H9 (cell line): ENCODE measurements at regions not wholly inside any gene's neighbourhood (a gene's known extent, or its start where the extent isn't known, plus 50 kb on each side); places are given as distances from the start of the nearest gene placed in this dataset.

Experiments
- DNase-seq: peaks from one replicate; pipeline ENCODE4 v3.0.0-alpha.2; 2017
- H2AFZ ChIP-seq: one replicate; pipeline ENCODE4 v1.6.1; 2013; ENCODE audit warnings: mild to moderate bottlenecking, low read length, control low read depth, moderate library complexity
- H2AK5ac ChIP-seq: 2 replicates; pipeline ENCODE4 v1.6.1; 2013; ENCODE audit warnings: low read length, control low read depth, mixed read lengths; ENCODE audit not compliant: insufficient read length
- H2BK120ac ChIP-seq: one replicate; pipeline ENCODE4 v1.6.1; 2013; ENCODE audit warnings: low read depth, mild to moderate bottlenecking, low read length, control low read depth, inconsistent platforms; ENCODE audit not compliant: poor library complexity, severe bottlenecking
- H2BK12ac ChIP-seq: 2 replicates; pipeline ENCODE4 v1.6.1; 2013; ENCODE audit warnings: low read length, control low read depth, mixed read lengths, low read depth; ENCODE audit not compliant: insufficient read length
- H2BK15ac ChIP-seq: 2 replicates; pipeline ENCODE4 v1.6.1; 2013; ENCODE audit warnings: low read depth, low read length, control low read depth
- H2BK20ac ChIP-seq: one replicate; pipeline ENCODE4 v1.6.1; 2013; ENCODE audit warnings: low read depth, mild to moderate bottlenecking, low read length, control low read depth, inconsistent platforms; ENCODE audit not compliant: poor library complexity, severe bottlenecking
- H2BK5ac ChIP-seq: 2 replicates; pipeline ENCODE4 v1.6.1; 2013; ENCODE audit warnings: low read length, control low read depth, mixed read lengths; ENCODE audit not compliant: insufficient read length
- H3K14ac ChIP-seq: 2 replicates; pipeline ENCODE4 v1.6.1; 2013; ENCODE audit warnings: low read length, control low read depth; ENCODE audit not compliant: insufficient read depth
- H3K18ac ChIP-seq: 2 replicates; pipeline ENCODE4 v1.6.1; 2013; ENCODE audit warnings: low read depth, mild to moderate bottlenecking, mixed read lengths, low read length, control low read depth; ENCODE audit not compliant: insufficient read length
- H3K23ac ChIP-seq: 2 replicates; pipeline ENCODE4 v1.6.1; 2013; ENCODE audit warnings: low read length, control low read depth, mixed read lengths, low read depth; ENCODE audit not compliant: insufficient read length
- H3K23me2 ChIP-seq: 2 replicates; pipeline ENCODE4 v1.6.1; 2013; ENCODE audit warnings: low read depth, mild to moderate bottlenecking, mixed read lengths, low read length, control low read depth; ENCODE audit not compliant: insufficient read length, poor library complexity, severe bottlenecking
- H3K27ac ChIP-seq: 2 replicates; pipeline ENCODE4 v1.5.1; 2013; ENCODE audit warnings: low read length, control low read depth, mixed read lengths, low read depth; ENCODE audit not compliant: insufficient read length
- H3K27me3 ChIP-seq: 2 replicates; pipeline ENCODE4 v1.6.1; 2013; ENCODE audit warnings: low read length, control low read depth, inconsistent platforms; ENCODE audit not compliant: insufficient read depth
- H3K4ac ChIP-seq: 2 replicates; pipeline ENCODE4 v1.6.1; 2013; ENCODE audit warnings: low read depth, mild to moderate bottlenecking, control low read depth, inconsistent platforms, low read length, moderate library complexity
- H3K4me1 ChIP-seq: 2 replicates; pipeline ENCODE4 v1.6.1; 2013; ENCODE audit warnings: low read length, control low read depth, inconsistent platforms; ENCODE audit not compliant: insufficient read depth
- H3K4me2 ChIP-seq: 2 replicates; pipeline ENCODE4 v1.6.1; 2013; ENCODE audit warnings: low read length, control low read depth, mixed read lengths; ENCODE audit not compliant: insufficient read length, insufficient read depth
- H3K56ac ChIP-seq: 2 replicates; pipeline ENCODE4 v1.6.1; 2013; ENCODE audit warnings: low read depth, mild to moderate bottlenecking, mixed read lengths, low read length, control low read depth; ENCODE audit not compliant: insufficient read length
- H3K79me1 ChIP-seq: 2 replicates; pipeline ENCODE4 v1.6.1; 2013; ENCODE audit warnings: low read depth, mild to moderate bottlenecking, moderate library complexity, low read length, control low read depth, inconsistent platforms; ENCODE audit not compliant: insufficient read depth, poor library complexity, severe bottlenecking
- H3K79me2 ChIP-seq: 2 replicates; pipeline ENCODE4 v1.6.1; 2013; ENCODE audit warnings: low read length, control low read depth, inconsistent platforms; ENCODE audit not compliant: insufficient read depth
- H3K9ac ChIP-seq: 2 replicates; pipeline ENCODE4 v1.6.1; 2013; ENCODE audit warnings: low read length, control low read depth, mixed read lengths; ENCODE audit not compliant: insufficient read length; ENCODE audit errors: extremely low read depth
- H3K9me3 ChIP-seq: one replicate; pipeline ENCODE4 v1.6.1; 2013; ENCODE audit warnings: low read depth, low read length, inconsistent platforms; ENCODE audit not compliant: control insufficient read depth
- H3T11ph ChIP-seq: one replicate; pipeline ENCODE4 v1.6.1; 2013; ENCODE audit warnings: mild to moderate bottlenecking, low read length, control low read depth, inconsistent platforms
- H4K20me1 ChIP-seq: one replicate; pipeline ENCODE4 v1.6.1; 2013; ENCODE audit not compliant: control insufficient read depth, insufficient read length, insufficient read depth
- H4K5ac ChIP-seq: 2 replicates; pipeline ENCODE4 v1.6.1; 2013; ENCODE audit warnings: low read depth, mild to moderate bottlenecking, mixed read lengths, low read length, control low read depth; ENCODE audit not compliant: insufficient read length
- H4K8ac ChIP-seq: replicated peaks from 2 replicates; pipeline ENCODE4 v1.6.1; 2013; ENCODE audit warnings: low read length, control low read depth, mixed read lengths, low read depth; ENCODE audit not compliant: insufficient read length
- H4K91ac ChIP-seq: 2 replicates; pipeline ENCODE4 v1.6.1; 2013; ENCODE audit warnings: low read depth, mild to moderate bottlenecking, moderate library complexity, mixed read lengths, low read length, control low read depth; ENCODE audit not compliant: insufficient read length
- H3K27ac Mint-ChIP-seq, 3 experiments: 2 replicates in 2 of 3; 3 replicates in 1 of 3; pipeline ENCODE4 v1.8.0; 2020 to 2021; ENCODE audit warnings: mixed read lengths in 3 of 3, mild to moderate bottlenecking in 1 of 3, moderate library complexity in 1 of 3
- H3K27me3 Mint-ChIP-seq: 2 replicates; pipeline ENCODE4 v1.8.0; 2021; ENCODE audit warnings: low read depth, mild to moderate bottlenecking, moderate library complexity, mixed read lengths
- H3K36me3 Mint-ChIP-seq, 3 experiments: 2 replicates in 2 of 3; 3 replicates in 1 of 3; pipeline ENCODE4 v1.8.0; 2020 to 2021; ENCODE audit warnings: low read depth in 3 of 3, mixed read lengths in 3 of 3; ENCODE audit not compliant: insufficient read depth in 1 of 3
- H3K4me1 Mint-ChIP-seq, 2 experiments: 2 replicates each; pipeline ENCODE4 v1.8.0; 2020; ENCODE audit warnings: mixed read lengths in 2 of 2
- H3K4me3 Mint-ChIP-seq, 2 experiments: 2 replicates in 1 of 2; 3 replicates in 1 of 2; pipeline ENCODE4 v1.8.0; 2020 to 2021; ENCODE audit warnings: mild to moderate bottlenecking in 2 of 2, mixed read lengths in 2 of 2, moderate library complexity in 1 of 2
- H3K9me3 Mint-ChIP-seq, 2 experiments: 2 replicates in 1 of 2; 3 replicates in 1 of 2; pipeline ENCODE4 v1.8.0; 2020; ENCODE audit warnings: mild to moderate bottlenecking in 2 of 2, mixed read lengths in 2 of 2, moderate library complexity in 1 of 2
- CTCF ChIP-seq: fragments of 200-600 bp; sonication (generic); conservative IDR thresholded peaks from 3 replicates; pipeline ENCODE4 v1.8.0; 2021; ENCODE audit warnings: antibody characterized with exemption, mild to moderate bottlenecking
- WGBS: extraction: QIAGEN DNeasy Blood & Tissue Kit; methylation state at CpG from one replicate; pipeline ENCODE4 v1.1.7; 2013; ENCODE audit warnings: missing lambda C conversion rate, low lambda C conversion rate, mixed read lengths; ENCODE audit not compliant: insufficient read length; ENCODE audit errors: extremely low coverage; 5-methylcytosine and 5-hydroxymethylcytosine counted together

GRCh38 chr5:159552751-159553150, 222.5 kb upstream of the IL12B start:
- H4K20me1 ChIP-seq = no peaks in the 10 kb centered on the region
- Mint-ChIP-seq H3K27ac (no peak overlapping the region), H3K4me3 (no peak overlapping the region), H3K36me3 (no peaks in the 10 kb centered on the region), H3K4me1 (no peaks in the 10 kb centered on the region), H3K27me3 (no peaks in the 10 kb centered on the region), H3K9me3 (peaks cover 0 to 2% of the 10 kb centered on the region in 2 experiments; a peak in 1 of 5 replicates)
- H2BK20ac ChIP-seq = no peak overlapping the region
- no peak overlapping the region for H2BK5ac ChIP-seq
- H3K14ac ChIP-seq = no peak overlapping the region
- H4K8ac ChIP-seq = no peak overlapping the region
- no peak for DNase-seq
- no peak overlapping the region for H2BK120ac ChIP-seq
- H3K4ac ChIP-seq = no peak overlapping the region
- H3K4me2 ChIP-seq = no peak overlapping the region
- no peaks in the 10 kb centered on the region for H3K9me3 ChIP-seq
- H2AK5ac ChIP-seq = no peak overlapping the region
- TF ChIP-seq CTCF = no peak
- H3K18ac ChIP-seq = no peak overlapping the region
- H3T11ph ChIP-seq = no peak overlapping the region
- no peak overlapping the region for H3K27ac ChIP-seq
- no peak overlapping the region for H3K23ac ChIP-seq
- H4K91ac ChIP-seq = no peak overlapping the region
- no peaks in the 10 kb centered on the region for H3K79me1 ChIP-seq
- H3K23me2 ChIP-seq = no peaks in the 10 kb centered on the region
- H2BK15ac ChIP-seq = no peak overlapping the region
- H3K79me2 ChIP-seq = no peaks in the 10 kb centered on the region
- H2AFZ ChIP-seq = no peak overlapping the region
- no peaks in the 10 kb centered on the region for H3K4me1 ChIP-seq
- WGBS = no CpG with 5 or more reads among the region's 3 CpGs
- no peak overlapping the region for H2BK12ac ChIP-seq
- no peak overlapping the region for H3K56ac ChIP-seq
- H4K5ac ChIP-seq = no peak overlapping the region
- no peak overlapping the region for H3K9ac ChIP-seq
- H3K27me3 ChIP-seq = no peaks in the 10 kb centered on the region
